ENCODE measurements at regions not wholly inside any gene's neighbourhood (a gene's known extent, or its start where the extent isn't known, plus 50 kb on each side); places are given as distances from the start of the nearest gene placed in this dataset.

- Histone ChIP-seq H3K27ac (ENCODE audit: extremely low read length, insufficient read depth, low read length) (no peak overlapping the region), H3K4me3 (replicated peaks in 1 of 3; ENCODE audit: insufficient read depth in 1 of 3, low read depth in 2 of 3, low read length in 3 of 3) (no peak overlapping the region), H3K27me3 (ENCODE audit: control insufficient read depth in 1 of 2, insufficient read depth in 2 of 2, low read length in 2 of 2) (no peaks in the 10 kb centered on the region), H3K4me2 (ENCODE audit: low read depth, low read length) (no peak overlapping the region), H3K36me3 (replicated peaks in 1 of 2; ENCODE audit: control insufficient read depth in 1 of 2, insufficient read depth in 2 of 2, low read length in 2 of 2) (no peaks in the 10 kb centered on the region), H2AFZ (ENCODE audit: low read length) (no peak overlapping the region), H3K9me3 (ENCODE audit: low read length) (no peaks in the 10 kb centered on the region), H3K79me2 (ENCODE audit: insufficient read depth, low read length) (no peaks in the 10 kb centered on the region), H3K4me1 (ENCODE audit: insufficient read depth, low read length) (no peaks in the 10 kb centered on the region), H4K20me1 (ENCODE audit: insufficient read depth, low read length) (no peaks in the 10 kb centered on the region), H3K9ac (ENCODE audit: insufficient read depth, low read depth, low read length) (no peak overlapping the region)
- intact Hi-C loops (cut with micrococcal nuclease; ENCODE audit: unreplicated experiment) = no loop called here
- ChIA-PET CTCF (ENCODE audit: low intra/inter-chr PET ratio, low total read pairs) (no interaction called here), POLR2A (no interaction called here)
- DNase-seq (ENCODE audit: low spot score) (no peak), FAIRE-seq (no peak), ATAC-seq (no peak)
- TF ChIP-seq GZF1 (CRISPR knock-in tag; IDR thresholded peaks at IDR 0.05) (no peak), RNF2 (conservative IDR thresholded peaks at IDR 0.05; ENCODE audit: low read depth) (no peak), ATM (IDR thresholded peaks at IDR 0.05; ENCODE audit: borderline replicate concordance) (no peak), TBP (CRISPR knock-in tag; IDR thresholded peaks at IDR 0.05) (no peak), ZNF891 (CRISPR knock-in tag; IDR thresholded peaks at IDR 0.05) (no peak), ZNF20 (CRISPR knock-in tag; IDR thresholded peaks at IDR 0.05) (no peak), KDM6A (CRISPR knock-in tag; IDR thresholded peaks at IDR 0.05; ENCODE audit: low read depth) (no peak), CSRNP2 (CRISPR knock-in tag; conservative IDR thresholded peaks at IDR 0.05; ENCODE audit: low read depth) (no peak), HOXA5 (CRISPR knock-in tag; IDR thresholded peaks at IDR 0.05) (no peak), JUNB (CRISPR knock-in tag; IDR thresholded peaks at IDR 0.05; ENCODE audit: borderline replicate concordance) (no peak), ZNF17 (CRISPR knock-in tag; IDR thresholded peaks at IDR 0.05) (no peak), ZNF652 (CRISPR knock-in tag; IDR thresholded peaks at IDR 0.05; ENCODE audit: borderline replicate concordance, low read depth) (no peak)
- TF ChIP-seq, protein P1, sequence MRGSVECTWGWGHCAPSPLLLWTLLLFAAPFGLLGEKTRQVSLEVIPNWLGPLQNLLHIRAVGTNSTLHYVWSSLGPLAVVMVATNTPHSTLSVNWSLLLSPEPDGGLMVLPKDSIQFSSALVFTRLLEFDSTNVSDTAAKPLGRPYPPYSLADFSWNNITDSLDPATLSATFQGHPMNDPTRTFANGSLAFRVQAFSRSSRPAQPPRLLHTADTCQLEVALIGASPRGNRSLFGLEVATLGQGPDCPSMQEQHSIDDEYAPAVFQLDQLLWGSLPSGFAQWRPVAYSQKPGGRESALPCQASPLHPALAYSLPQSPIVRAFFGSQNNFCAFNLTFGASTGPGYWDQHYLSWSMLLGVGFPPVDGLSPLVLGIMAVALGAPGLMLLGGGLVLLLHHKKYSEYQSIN (CRISPR knock-in tag; IDR thresholded peaks at IDR 0.05; ENCODE audit: borderline replicate concordance) = no peak
- BruUV-seq (replicated peaks) = no TSS peak
- in situ Hi-C loops (cut with HindIII; ENCODE audit: extremely low pct_ligation_motif_present, low pct_unique_long_range_greater_than_20kb) = no loop called here
- WGBS (ENCODE audit: low lambda C conversion rate) = 10% methylated on average over 3 of the region's 3 CpGs
Measured at GRCh38 chr21:35145626-35146233, 96.6 kb upstream of the RUNX1 start.

Measured in HepG2 (cell line).